Smooth muscle cell (in vitro differentiated cells): ENCODE measurements at regions not wholly inside any gene's neighbourhood (a gene's known extent, or its start where the extent isn't known, plus 50 kb on each side); places are given as distances from the start of the nearest gene placed in this dataset.

ENCODE experiments used
- DNase-seq: peaks from one replicate; lab custom pipeline; 2025; ENCODE audit not compliant: unreplicated experiment; lab: John Stamatoyannopoulos, UW
- H2AFZ ChIP-seq: fragments of 200-600 bp; sonication (generic); 2 replicates; pipeline ENCODE4 v1.6.0; 2016; ENCODE audit warnings: antibody characterized with exemption, low read depth, mild to moderate bottlenecking
- H3F3A ChIP-seq: fragments of 200-600 bp; sonication (generic); 2 replicates; pipeline ENCODE4 v1.6.0; 2017; ENCODE audit warnings: antibody characterized with exemption, low read depth
- H3K27ac ChIP-seq: fragments of 200-600 bp; sonication (generic); 2 replicates; pipeline ENCODE4 v1.5.1; 2016; ENCODE audit warnings: low read depth, mild to moderate bottlenecking
- H3K27me3 ChIP-seq: fragments of 200-600 bp; sonication (generic); 2 replicates; pipeline ENCODE4 v1.6.1; 2016; ENCODE audit warnings: low read depth, mild to moderate bottlenecking
- H3K36me3 ChIP-seq: fragments of 200-600 bp; sonication (generic); 2 replicates; pipeline ENCODE4 v1.5.1; 2016; ENCODE audit warnings: low read depth
- H3K4me1 ChIP-seq: fragments of 200-600 bp; sonication (generic); 2 replicates; pipeline ENCODE4 v1.5.1; 2016; ENCODE audit warnings: low read depth
- H3K4me2 ChIP-seq: fragments of 200-600 bp; sonication (generic); 2 replicates; pipeline ENCODE4 v1.6.0; 2016; ENCODE audit warnings: mild to moderate bottlenecking
- H3K4me3 ChIP-seq: fragments of 200-600 bp; sonication (generic); 2 replicates; pipeline ENCODE4 v1.5.1; 2016; ENCODE audit warnings: mild to moderate bottlenecking
- H3K79me2 ChIP-seq: fragments of 200-600 bp; sonication (generic); 2 replicates; pipeline ENCODE4 v1.6.0; 2016; ENCODE audit warnings: low read depth, mild to moderate bottlenecking
- H3K9ac ChIP-seq: fragments of 200-600 bp; sonication (generic); 2 replicates; pipeline ENCODE4 v1.6.0; 2016; ENCODE audit warnings: low read depth
- H3K9me3 ChIP-seq: fragments of 200-600 bp; sonication (generic); replicated peaks from 2 replicates; pipeline ENCODE4 v1.5.1; 2016; ENCODE audit warnings: low read depth
- H4K20me1 ChIP-seq: fragments of 200-600 bp; sonication (generic); 2 replicates; pipeline ENCODE4 v1.6.0; 2016; ENCODE audit warnings: low read depth
- WGBS: methylation state at CpG from one replicate; pipeline ENCODE4 v1.1.7; 2016; ENCODE audit warnings: low lambda C conversion rate; 5-methylcytosine and 5-hydroxymethylcytosine counted together
- TF ChIP-seq, protein P1 (sequence below): fragments of 200-600 bp; sonication (generic); IDR thresholded peaks from 2 replicates; pipeline ENCODE4 v1.5.1; 2017; ENCODE audit warnings: borderline replicate concordance, mild to moderate bottlenecking, antibody characterized with exemption; ENCODE audit not compliant: insufficient read depth, poor library complexity, severe bottlenecking

DNA sequence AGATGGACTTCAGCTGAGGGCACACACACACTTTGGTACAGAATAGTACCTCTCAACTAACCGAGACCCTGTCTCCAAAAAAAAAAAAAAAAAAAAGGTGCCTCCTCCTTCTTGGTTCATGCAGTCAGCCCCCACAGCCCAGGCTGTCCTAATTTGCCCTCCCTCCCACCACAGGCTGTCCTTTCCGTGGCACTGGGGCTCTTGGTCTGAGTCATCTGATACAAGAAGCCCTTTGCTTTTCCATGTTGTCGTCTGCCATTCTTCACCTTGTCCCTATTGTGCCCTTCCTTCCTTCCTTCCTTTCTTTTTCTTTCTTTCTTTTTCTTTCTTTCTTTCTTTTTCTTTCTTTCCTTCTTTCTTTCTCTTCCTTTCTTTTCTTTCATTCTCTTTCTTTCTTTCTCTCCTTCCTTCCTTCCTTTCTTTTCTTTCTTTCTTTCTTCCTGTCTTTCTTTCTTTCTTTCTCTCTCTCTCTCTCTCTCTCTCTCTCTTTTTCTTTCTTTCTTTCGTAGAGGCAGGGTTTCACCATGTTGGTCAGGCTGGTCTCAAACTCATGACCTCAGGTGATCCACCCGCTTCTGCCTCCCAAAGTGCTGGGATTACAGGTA lies 96.0 kb upstream of the IKZF1 start:
- no peak for DNase-seq
- no peaks in the 10 kb centered on the region for H3K4me1 ChIP-seq
- no peak overlapping the region for H3K27ac ChIP-seq
- no peaks in the 10 kb centered on the region for H3K9me3 ChIP-seq
- H3K36me3 ChIP-seq, result no peaks in the 10 kb centered on the region
- no peak overlapping the region for H2AFZ ChIP-seq
- no peaks in the 10 kb centered on the region for H3F3A ChIP-seq
- H3K9ac ChIP-seq, result no peak overlapping the region
- TF ChIP-seq, protein P1, sequence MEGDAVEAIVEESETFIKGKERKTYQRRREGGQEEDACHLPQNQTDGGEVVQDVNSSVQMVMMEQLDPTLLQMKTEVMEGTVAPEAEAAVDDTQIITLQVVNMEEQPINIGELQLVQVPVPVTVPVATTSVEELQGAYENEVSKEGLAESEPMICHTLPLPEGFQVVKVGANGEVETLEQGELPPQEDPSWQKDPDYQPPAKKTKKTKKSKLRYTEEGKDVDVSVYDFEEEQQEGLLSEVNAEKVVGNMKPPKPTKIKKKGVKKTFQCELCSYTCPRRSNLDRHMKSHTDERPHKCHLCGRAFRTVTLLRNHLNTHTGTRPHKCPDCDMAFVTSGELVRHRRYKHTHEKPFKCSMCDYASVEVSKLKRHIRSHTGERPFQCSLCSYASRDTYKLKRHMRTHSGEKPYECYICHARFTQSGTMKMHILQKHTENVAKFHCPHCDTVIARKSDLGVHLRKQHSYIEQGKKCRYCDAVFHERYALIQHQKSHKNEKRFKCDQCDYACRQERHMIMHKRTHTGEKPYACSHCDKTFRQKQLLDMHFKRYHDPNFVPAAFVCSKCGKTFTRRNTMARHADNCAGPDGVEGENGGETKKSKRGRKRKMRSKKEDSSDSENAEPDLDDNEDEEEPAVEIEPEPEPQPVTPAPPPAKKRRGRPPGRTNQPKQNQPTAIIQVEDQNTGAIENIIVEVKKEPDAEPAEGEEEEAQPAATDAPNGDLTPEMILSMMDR, result no peak
- H3K79me2 ChIP-seq, result no peaks in the 10 kb centered on the region
- no peak overlapping the region for H3K4me3 ChIP-seq
- no peaks in the 10 kb centered on the region for H4K20me1 ChIP-seq
- H3K4me2 ChIP-seq, result no peak overlapping the region
- peaks cover 4% of the 10 kb centered on the region for H3K27me3 ChIP-seq
- 84% methylated on average over 5 of the region's 5 CpGs for WGBS

DNA sequence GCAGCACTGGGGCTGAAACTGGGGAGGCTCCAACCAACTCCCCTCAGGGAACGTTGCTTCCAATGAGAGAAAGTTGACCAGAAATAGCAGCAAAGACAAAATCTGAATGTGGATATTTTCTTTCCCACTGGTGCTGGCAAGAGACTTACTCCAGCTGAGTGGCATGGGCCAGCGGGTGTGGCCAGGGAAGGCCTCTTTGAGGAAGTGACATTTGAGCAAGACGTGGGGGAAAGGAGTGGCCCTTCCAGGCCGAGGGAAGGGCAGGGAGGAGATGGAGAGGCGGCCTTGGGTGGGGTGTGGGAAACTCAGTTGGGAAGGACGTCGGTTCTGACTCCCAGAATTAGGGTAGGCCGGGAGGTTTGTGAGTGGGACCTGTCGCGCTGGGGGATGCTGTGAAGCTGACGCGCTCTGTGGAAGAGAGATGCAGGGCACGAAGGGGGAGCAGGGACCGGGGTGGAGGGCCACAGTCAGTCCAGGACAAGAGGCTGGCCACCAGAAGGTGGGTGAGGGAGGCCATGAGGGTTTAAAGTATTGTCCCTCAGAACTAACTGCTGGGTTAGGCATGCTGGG lies 96.7 kb upstream of the IKZF1 start:
- Histone ChIP-seq H4K20me1 (no peaks in the 10 kb centered on the region), H3K27ac (no peak overlapping the region), H3F3A (no peaks in the 10 kb centered on the region), H3K9me3 (no peaks in the 10 kb centered on the region), H3K36me3 (no peaks in the 10 kb centered on the region), H3K4me2 (no peak overlapping the region), H3K9ac (no peak overlapping the region), H3K4me1 (no peaks in the 10 kb centered on the region), H2AFZ (no peak overlapping the region), H3K79me2 (no peaks in the 10 kb centered on the region), H3K4me3 (no peak overlapping the region), H3K27me3 (peaks cover 4% of the 10 kb centered on the region)
- TF ChIP-seq, protein P1, result no peak
- 90% methylated on average over 14 of the region's 14 CpGs for WGBS
- no peak for DNase-seq

DNA sequence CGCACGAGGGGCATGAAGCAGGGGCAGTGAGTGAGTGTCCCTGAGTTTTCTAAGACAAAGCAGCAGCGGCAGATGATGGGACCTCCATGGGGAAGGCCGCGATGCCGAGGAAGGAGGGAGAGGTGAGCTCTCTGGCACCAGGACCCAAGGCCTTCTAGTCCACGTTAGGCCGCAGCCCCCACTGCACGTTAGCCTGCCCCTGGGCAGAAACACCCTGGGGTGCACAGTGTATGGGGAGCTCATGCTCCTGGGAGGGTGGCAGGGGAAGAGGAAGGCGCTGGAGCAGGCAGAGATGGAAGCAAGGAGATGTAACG lies 97.3 kb upstream of the IKZF1 start:
- Histone ChIP-seq H3K27ac (no peak overlapping the region), H3K79me2 (no peaks in the 10 kb centered on the region), H3K9me3 (no peaks in the 10 kb centered on the region), H3K4me1 (no peaks in the 10 kb centered on the region), H3K4me3 (no peak overlapping the region), H3K36me3 (no peaks in the 10 kb centered on the region), H3K9ac (no peak overlapping the region), H2AFZ (no peak overlapping the region), H3F3A (no peaks in the 10 kb centered on the region), H3K27me3 (peaks cover 4% of the 10 kb centered on the region), H4K20me1 (no peaks in the 10 kb centered on the region), H3K4me2 (no peak overlapping the region)
- no peak for DNase-seq
- 96% methylated on average over 11 of the region's 11 CpGs for WGBS
- TF ChIP-seq, protein P1, result no peak

DNA sequence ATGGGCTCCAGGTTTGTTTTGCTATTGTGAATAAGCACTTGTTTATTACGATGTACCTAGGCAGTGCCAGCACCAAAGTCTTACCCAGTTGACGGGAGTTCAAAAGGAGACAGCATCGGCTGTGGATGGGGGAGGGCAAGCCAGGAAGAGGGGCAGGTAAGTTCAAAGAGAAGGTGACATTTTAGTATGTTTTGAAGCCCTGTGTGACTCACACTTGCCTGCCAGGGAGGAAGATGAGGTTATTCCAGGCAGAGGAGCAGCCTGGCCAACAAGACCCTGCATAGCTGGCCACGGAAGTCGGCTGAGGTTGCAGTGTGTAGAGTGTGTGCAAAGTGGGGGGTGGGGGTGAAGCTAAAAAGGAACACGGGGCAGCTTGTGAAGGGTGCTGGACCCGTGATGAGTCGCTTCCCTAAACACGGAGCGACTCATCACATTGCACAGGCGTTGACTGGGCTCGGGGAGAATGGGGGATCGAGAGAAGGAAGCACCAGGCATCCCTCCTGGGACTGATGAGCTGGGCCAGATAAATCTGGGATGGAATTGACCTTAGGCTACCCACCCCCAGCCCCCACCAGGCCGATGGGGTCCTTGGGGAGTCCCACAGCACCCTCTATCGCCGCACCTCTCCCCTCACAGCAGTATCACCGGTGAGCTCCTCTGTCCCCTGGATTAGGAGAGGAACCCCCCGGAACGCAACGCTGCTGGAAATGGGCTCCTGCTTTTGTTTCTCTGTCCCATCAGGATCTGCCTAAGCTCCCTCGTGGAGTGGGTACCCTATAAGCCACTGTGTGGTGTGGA lies 97.9 kb upstream of the IKZF1 start:
- Histone ChIP-seq H3K9ac (no peak overlapping the region), H3K27me3 (peaks cover 4% of the 10 kb centered on the region), H3F3A (no peaks in the 10 kb centered on the region), H2AFZ (no peak overlapping the region), H3K9me3 (no peaks in the 10 kb centered on the region), H3K79me2 (no peaks in the 10 kb centered on the region), H3K4me1 (no peaks in the 10 kb centered on the region), H3K4me3 (no peak overlapping the region), H3K27ac (no peak overlapping the region), H3K4me2 (no peak overlapping the region), H4K20me1 (no peaks in the 10 kb centered on the region), H3K36me3 (no peaks in the 10 kb centered on the region)
- no peak for DNase-seq
- TF ChIP-seq, protein P1, result no peak
- WGBS, result 77% methylated on average over 21 of the region's 21 CpGs
